G401 (cell line): ENCODE measurements at regions not wholly inside any gene's neighbourhood (a gene's known extent, or its start where the extent isn't known, plus 50 kb on each side); places are given as distances from the start of the nearest gene placed in this dataset.

Experiments used
- DNase-seq: peaks from one replicate; pipeline ENCODE4 v3.0.0-alpha.2; 2015; ENCODE audit warnings: low spot score
- in situ Hi-C: cut with HindIII; loops from 2 replicates; pipeline ENCODE4 v1.10.0; 2016; ENCODE audit warnings: low sequenced_read_pairs, mixed read lengths

DNA sequence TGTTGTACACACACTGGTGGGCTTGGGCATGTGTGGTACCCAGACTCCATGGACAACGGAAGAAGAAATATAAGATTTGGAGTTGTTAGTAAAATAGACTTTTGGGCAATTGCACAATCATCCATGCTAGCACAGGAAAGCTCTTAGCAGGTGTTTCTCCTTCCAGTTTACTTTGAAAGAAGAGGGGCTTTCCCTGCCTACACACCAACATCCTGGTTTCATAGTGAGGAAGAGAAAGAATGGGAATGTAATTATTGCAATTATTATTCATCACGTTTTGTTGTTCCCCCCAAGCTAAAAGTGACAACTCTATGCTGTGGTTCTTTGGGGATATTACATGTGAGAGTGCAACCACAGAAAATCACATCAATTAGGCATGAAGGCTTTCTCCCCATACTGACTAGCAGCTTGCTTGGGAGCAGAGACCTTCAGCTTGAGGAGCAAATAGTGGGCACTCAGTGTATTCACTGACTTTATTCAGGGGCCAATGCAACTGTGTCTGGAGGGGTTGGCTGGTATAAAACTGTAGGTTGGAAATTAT lies 57.2 kb upstream of the PUDP start:
- in situ Hi-C loops, result no loop called here
- no peak for DNase-seq

DNA sequence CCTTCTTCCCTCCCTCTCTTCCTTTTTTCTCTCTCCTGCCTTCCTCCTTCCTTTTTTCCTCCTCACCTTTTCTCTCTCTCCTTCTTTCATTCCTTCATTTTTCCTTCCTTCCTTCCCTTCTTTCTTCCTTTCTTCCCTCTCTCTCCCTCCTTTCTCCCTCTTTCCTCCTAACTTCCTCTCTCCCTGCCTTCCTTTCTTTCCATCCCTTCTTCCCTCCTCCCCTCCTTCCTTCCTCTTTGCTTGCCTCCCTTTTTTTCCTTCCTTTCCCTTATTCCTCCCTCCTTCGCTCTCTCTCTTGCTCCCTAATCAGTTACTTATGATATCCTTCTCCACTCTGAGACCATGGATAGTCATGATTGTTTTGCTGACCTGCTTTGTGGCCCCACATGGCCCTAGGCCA lies 56.7 kb upstream of the PUDP start:
- DNase-seq, result no peak
- in situ Hi-C loops, result no loop called here

DNA sequence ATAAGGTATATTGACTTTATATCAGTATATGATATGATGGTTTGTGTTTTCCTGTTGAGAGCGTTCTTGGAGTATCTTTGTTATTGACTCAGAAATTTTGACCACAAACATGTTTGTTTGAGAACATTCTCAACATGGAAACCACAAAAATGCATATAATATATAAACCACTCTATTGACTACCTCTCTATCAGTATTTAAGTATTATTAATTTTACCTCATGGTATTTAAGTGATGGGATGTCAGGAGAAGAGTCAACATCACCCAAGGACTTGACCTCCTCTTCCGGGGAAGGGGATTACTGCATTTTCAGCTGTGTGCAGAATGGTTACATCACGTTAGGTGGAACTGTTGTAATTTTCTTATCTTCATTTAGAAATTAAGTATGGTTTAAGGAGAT lies 54.3 kb upstream of the PUDP start:
- in situ Hi-C loops, result no loop called here
- DNase-seq, result no peak

DNA sequence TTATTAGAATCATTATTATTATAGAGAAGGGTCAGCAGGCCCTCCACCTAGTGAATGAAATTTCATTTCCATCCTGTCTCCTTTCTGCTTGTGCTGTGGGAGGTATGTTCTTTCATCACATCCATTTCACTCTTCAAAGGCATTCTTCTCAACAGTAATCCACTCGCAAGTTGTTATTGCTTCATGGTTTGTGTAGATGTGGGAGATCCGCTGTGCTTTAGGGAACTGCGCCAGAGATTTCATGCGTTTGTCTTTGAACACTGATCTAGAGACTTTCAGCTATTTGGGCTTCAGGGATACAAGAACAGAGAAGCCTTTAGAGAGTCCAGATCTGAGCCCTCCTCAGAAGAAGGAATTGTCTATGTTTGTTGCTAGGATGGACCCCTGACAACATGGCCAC lies 53.5 kb upstream of the PUDP start:
- DNase-seq, result no peak
- in situ Hi-C loops, result no loop called here

DNA sequence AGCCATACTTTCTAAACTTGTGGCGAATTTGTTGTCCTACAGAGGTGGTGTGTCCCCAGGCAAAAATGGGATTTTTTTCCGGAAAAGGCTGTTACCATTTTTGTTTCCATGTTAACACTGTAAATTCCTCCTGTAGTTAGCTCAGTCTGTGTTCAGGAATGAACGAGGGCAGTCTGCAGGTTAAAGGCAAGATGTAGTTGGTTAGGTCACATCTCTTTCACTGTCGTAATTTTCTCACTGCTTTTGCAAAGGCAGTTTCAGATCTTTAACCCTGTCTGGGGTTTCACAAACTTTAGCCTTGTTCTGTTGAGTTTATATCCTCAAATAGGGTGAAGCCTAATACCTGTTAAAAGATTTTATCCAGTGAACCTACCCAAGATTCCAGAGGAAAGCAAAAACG lies 50.5 kb upstream of the PUDP start:
- in situ Hi-C loops, result no loop called here
- DNase-seq, result no peak
